ENCODE measurements at regions not wholly inside any gene's neighbourhood (a gene's known extent, or its start where the extent isn't known, plus 50 kb on each side); places are given as distances from the start of the nearest gene placed in this dataset.

GRCh38 chr12:104827587-104827986 is 130.5 kb downstream of the SLC41A2 start:
- DNase-seq (ENCODE audit: low read depth, low spot score) = no peak
- dilution Hi-C loops (cut with MboI; ENCODE audit: extremely low pct_ligation_motif_present, low sequenced_read_pairs) = no loop called here
- H4K20me1 ChIP-seq (ENCODE audit: control insufficient read depth, extremely low read depth, insufficient read depth, low read length) = no peaks in the 10 kb centered on the region
- no peaks in the 10 kb centered on the region for H3K36me3 ChIP-seq (ENCODE audit: control insufficient read depth in 2 of 2, extremely low read depth in 1 of 2, insufficient read depth in 2 of 2, low read length in 2 of 2)
- H3K4me2 ChIP-seq (ENCODE audit: control insufficient read depth, extremely low read depth, insufficient read depth, low read depth, low read length) = no peak overlapping the region
- H3K9me1 ChIP-seq (ENCODE audit: control insufficient read depth, extremely low read depth, insufficient read depth, low read length) = no peaks in the 10 kb centered on the region
- no peaks in the 10 kb centered on the region for H3K79me2 ChIP-seq (ENCODE audit: control insufficient read depth, insufficient read depth, low read length)
- H3K9me3 ChIP-seq (ENCODE audit: control insufficient read depth, low read depth, low read length) = peaks cover 9% of the 10 kb centered on the region
- H3K27ac ChIP-seq (ENCODE audit: control insufficient read depth, insufficient read depth, low read length) = no peak overlapping the region
- TF ChIP-seq EZH2 (IDR thresholded peaks at IDR 0.05; ENCODE audit: low read length) (no peak), CTCF (optimal IDR thresholded peaks at IDR 0.05 in 1 of 3, IDR thresholded peaks at IDR 0.05 in 1 of 3, conservative IDR thresholded peaks at IDR 0.05 in 1 of 3; ENCODE audit: extremely low read depth in 1 of 3, insufficient read depth in 2 of 3, low read length in 3 of 3) (peak; percentile 52 to 62 (median 53))
- no peaks in the 10 kb centered on the region for H3K27me3 ChIP-seq (ENCODE audit: control insufficient read depth, extremely low read depth, insufficient read depth, low read length)
- H3K4me1 ChIP-seq (ENCODE audit: control insufficient read depth, extremely low read depth, insufficient read depth, low read length) = no peaks in the 10 kb centered on the region
- no peak for FAIRE-seq
- H3K9ac ChIP-seq (ENCODE audit: control insufficient read depth, extremely low read depth, insufficient read depth, low read length) = no peak overlapping the region
- H2AFZ ChIP-seq (ENCODE audit: control insufficient read depth, low read length) = no peak overlapping the region
- H3K4me3 ChIP-seq (ENCODE audit: control insufficient read depth in 2 of 3, extremely low read depth in 1 of 3, insufficient read depth in 2 of 3, low read depth in 1 of 3, low read length in 3 of 3) = no peak overlapping the region

DNA sequence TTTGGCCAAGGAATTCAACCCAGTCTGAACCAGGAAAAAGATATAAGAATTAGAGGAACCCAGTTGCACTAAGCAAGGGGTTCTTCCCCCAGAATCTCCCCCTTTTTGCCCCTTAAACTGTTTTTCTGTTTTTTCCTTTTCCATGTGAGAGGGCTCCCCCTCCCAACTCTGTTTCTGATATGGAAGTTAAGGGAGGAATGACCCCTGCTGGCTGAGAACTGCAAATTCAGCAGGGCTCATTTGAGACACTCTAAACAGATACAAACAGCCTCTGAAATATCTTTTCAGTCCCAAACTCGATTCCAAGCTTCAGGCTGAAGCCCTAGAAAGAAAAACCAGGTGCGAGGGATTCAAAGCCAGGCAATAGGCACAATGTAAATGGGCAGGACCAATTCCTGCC is 132.7 kb downstream of the SLC41A2 start:
- no peak for TF ChIP-seq EZH2 (IDR thresholded peaks at IDR 0.05; ENCODE audit: low read length)
- TF ChIP-seq CTCF (optimal IDR thresholded peaks at IDR 0.05 in 1 of 3, IDR thresholded peaks at IDR 0.05 in 1 of 3, conservative IDR thresholded peaks at IDR 0.05 in 1 of 3; ENCODE audit: extremely low read depth in 1 of 3, insufficient read depth in 2 of 3, low read length in 3 of 3) = peak; percentile 18 to 30 (median 27)
- H3K36me3 ChIP-seq (ENCODE audit: control insufficient read depth in 2 of 2, extremely low read depth in 1 of 2, insufficient read depth in 2 of 2, low read length in 2 of 2) = no peaks in the 10 kb centered on the region
- H3K9ac ChIP-seq (ENCODE audit: control insufficient read depth, extremely low read depth, insufficient read depth, low read length) = no peak overlapping the region
- H3K9me1 ChIP-seq (ENCODE audit: control insufficient read depth, extremely low read depth, insufficient read depth, low read length) = no peaks in the 10 kb centered on the region
- H2AFZ ChIP-seq (ENCODE audit: control insufficient read depth, low read length) = no peak overlapping the region
- no peaks in the 10 kb centered on the region for H3K79me2 ChIP-seq (ENCODE audit: control insufficient read depth, insufficient read depth, low read length)
- no peak overlapping the region for H3K27ac ChIP-seq (ENCODE audit: control insufficient read depth, insufficient read depth, low read length)
- no peak overlapping the region for H3K4me2 ChIP-seq (ENCODE audit: control insufficient read depth, extremely low read depth, insufficient read depth, low read depth, low read length)
- DNase-seq (ENCODE audit: low read depth, low spot score) (no peak), FAIRE-seq (no peak)
- no peaks in the 10 kb centered on the region for H4K20me1 ChIP-seq (ENCODE audit: control insufficient read depth, extremely low read depth, insufficient read depth, low read length)
- peaks cover 9% of the 10 kb centered on the region for H3K9me3 ChIP-seq (ENCODE audit: control insufficient read depth, low read depth, low read length)
- H3K27me3 ChIP-seq (ENCODE audit: control insufficient read depth, extremely low read depth, insufficient read depth, low read length) = no peaks in the 10 kb centered on the region
- no peak overlapping the region for H3K4me3 ChIP-seq (ENCODE audit: control insufficient read depth in 2 of 3, extremely low read depth in 1 of 3, insufficient read depth in 2 of 3, low read depth in 1 of 3, low read length in 3 of 3)
- dilution Hi-C loops (cut with MboI; ENCODE audit: extremely low pct_ligation_motif_present, low sequenced_read_pairs) = no loop called here
- no peaks in the 10 kb centered on the region for H3K4me1 ChIP-seq (ENCODE audit: control insufficient read depth, extremely low read depth, insufficient read depth, low read length)

Measured in keratinocyte (primary cell).